HFFc6 (cell line): ENCODE measurements at regions not wholly inside any gene's neighbourhood (a gene's known extent, or its start where the extent isn't known, plus 50 kb on each side); places are given as distances from the start of the nearest gene placed in this dataset.

Experiments used
- DNase-seq: peaks from one replicate; pipeline ENCODE4 v3.0.0-alpha.2; 2018
- H3K27ac Mint-ChIP-seq: 2 replicates; pipeline ENCODE4 v1.8.0; 2020; ENCODE audit warnings: mild to moderate bottlenecking, mixed read lengths
- H3K27me3 Mint-ChIP-seq: 2 replicates; pipeline ENCODE4 v1.8.0; 2021; ENCODE audit warnings: mild to moderate bottlenecking, moderate library complexity, mixed read lengths; ENCODE audit not compliant: insufficient read depth
- H3K36me3 Mint-ChIP-seq: 2 replicates; pipeline ENCODE4 v1.8.0; 2021; ENCODE audit warnings: low read depth, mixed read lengths
- H3K4me1 Mint-ChIP-seq: 2 replicates; pipeline ENCODE4 v1.8.0; 2020; ENCODE audit warnings: low read depth, mixed read lengths
- H3K4me3 Mint-ChIP-seq: 2 replicates; pipeline ENCODE4 v1.8.0; 2020; ENCODE audit warnings: mild to moderate bottlenecking, moderate library complexity, mixed read lengths
- H3K9me3 Mint-ChIP-seq: 2 replicates; pipeline ENCODE4 v1.8.0; 2020; ENCODE audit warnings: mild to moderate bottlenecking, mixed read lengths
- TF ChIP-seq, protein P1 (sequence below): fragments of 200-600 bp; sonication (generic); IDR thresholded peaks from 2 replicates; pipeline ENCODE4 v1.5.0; 2021; ENCODE audit warnings: antibody characterized with exemption, mild to moderate bottlenecking

DNA sequence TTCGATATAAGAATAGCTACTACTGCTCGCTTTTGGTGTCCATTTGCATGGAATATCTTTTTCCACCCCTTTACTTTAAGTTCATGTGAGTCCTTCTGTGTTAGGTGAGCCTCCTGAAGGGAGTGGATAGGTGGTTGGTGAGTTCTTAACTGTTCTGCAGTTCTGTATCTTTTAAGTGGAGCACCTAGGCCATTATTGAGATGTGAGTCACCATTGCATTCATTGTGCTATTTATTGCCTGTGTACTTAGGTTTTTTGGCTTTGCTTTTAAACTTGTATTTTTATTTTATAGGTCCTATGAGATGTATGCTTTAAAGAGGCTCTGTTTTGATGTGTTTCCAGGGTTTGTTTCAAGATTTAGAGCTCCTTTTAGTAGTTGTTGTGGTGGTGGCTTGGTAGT, 1430.8 kb downstream of the REEP3 start:
- H3K27me3 Mint-ChIP-seq, result no peaks in the 10 kb centered on the region
- no peaks in the 10 kb centered on the region for H3K4me1 Mint-ChIP-seq
- 0 out of 2 replicates have a peak, but pooled peaks cover 5% of the 10 kb centered on the region for H3K36me3 Mint-ChIP-seq
- TF ChIP-seq, protein P1, sequence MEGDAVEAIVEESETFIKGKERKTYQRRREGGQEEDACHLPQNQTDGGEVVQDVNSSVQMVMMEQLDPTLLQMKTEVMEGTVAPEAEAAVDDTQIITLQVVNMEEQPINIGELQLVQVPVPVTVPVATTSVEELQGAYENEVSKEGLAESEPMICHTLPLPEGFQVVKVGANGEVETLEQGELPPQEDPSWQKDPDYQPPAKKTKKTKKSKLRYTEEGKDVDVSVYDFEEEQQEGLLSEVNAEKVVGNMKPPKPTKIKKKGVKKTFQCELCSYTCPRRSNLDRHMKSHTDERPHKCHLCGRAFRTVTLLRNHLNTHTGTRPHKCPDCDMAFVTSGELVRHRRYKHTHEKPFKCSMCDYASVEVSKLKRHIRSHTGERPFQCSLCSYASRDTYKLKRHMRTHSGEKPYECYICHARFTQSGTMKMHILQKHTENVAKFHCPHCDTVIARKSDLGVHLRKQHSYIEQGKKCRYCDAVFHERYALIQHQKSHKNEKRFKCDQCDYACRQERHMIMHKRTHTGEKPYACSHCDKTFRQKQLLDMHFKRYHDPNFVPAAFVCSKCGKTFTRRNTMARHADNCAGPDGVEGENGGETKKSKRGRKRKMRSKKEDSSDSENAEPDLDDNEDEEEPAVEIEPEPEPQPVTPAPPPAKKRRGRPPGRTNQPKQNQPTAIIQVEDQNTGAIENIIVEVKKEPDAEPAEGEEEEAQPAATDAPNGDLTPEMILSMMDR, result no peak
- DNase-seq, result no peak
- H3K27ac Mint-ChIP-seq, result no peak overlapping the region
- peaks cover 82% of the 10 kb centered on the region for H3K9me3 Mint-ChIP-seq
- H3K4me3 Mint-ChIP-seq, result no peak overlapping the region

DNA sequence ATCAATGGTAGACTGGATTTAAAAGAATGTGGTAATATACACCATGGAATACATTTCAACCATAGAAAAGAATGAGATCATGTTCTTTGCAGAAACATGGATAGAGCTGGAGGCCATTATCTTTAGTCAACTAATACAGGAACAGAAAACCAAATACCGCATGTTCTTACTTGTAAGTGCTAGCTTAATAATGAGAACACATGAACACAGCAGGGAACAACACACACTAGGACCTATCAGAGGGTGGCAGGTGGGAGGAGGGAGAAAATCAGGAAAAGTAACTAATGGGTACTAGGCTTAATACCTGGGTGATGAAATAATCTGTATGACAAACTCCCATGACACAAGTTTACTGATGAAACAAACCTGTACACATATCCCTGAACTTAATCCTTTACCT, 1435.2 kb downstream of the REEP3 start:
- no peak overlapping the region for H3K27ac Mint-ChIP-seq

DNA sequence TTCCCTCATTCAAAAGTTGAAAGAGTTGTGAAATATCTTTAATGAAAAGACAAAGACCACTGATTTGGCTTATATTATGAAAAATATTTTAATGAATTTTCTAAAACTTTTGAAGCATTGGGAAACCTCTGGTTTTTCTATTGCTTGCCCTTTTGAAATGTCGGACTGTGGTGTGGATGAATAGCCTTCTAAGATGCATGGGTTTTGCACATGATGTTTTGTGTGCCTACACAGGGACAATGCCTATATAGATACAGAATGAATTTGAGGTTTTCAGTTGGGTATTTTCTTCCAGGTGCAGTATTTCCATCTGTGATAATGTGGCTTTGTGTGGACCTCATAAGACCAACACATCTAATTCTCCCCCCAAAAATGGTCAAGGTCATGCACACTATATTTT, 1437.9 kb downstream of the REEP3 start:
- peaks cover 42% of the 10 kb centered on the region for H3K9me3 Mint-ChIP-seq
- no peaks in the 10 kb centered on the region for H3K27me3 Mint-ChIP-seq
- H3K36me3 Mint-ChIP-seq, result 0 out of 2 replicates have a peak, but pooled peaks cover 5% of the 10 kb centered on the region
- no peak overlapping the region for H3K27ac Mint-ChIP-seq
- DNase-seq, result no peak
- no peak overlapping the region for H3K4me3 Mint-ChIP-seq
- TF ChIP-seq, protein P1, result no peak
- no peaks in the 10 kb centered on the region for H3K4me1 Mint-ChIP-seq

More for the DNA sequence above, 1435.2 kb downstream of the REEP3 start:
- H3K4me3 Mint-ChIP-seq, result no peak overlapping the region
- TF ChIP-seq, protein P1, result no peak
- DNase-seq, result no peak
- H3K36me3 Mint-ChIP-seq, result 0 out of 2 replicates have a peak, but pooled peaks cover 5% of the 10 kb centered on the region
- H3K9me3 Mint-ChIP-seq, result peaks cover 61% of the 10 kb centered on the region
- no peaks in the 10 kb centered on the region for H3K4me1 Mint-ChIP-seq
- no peaks in the 10 kb centered on the region for H3K27me3 Mint-ChIP-seq

DNA sequence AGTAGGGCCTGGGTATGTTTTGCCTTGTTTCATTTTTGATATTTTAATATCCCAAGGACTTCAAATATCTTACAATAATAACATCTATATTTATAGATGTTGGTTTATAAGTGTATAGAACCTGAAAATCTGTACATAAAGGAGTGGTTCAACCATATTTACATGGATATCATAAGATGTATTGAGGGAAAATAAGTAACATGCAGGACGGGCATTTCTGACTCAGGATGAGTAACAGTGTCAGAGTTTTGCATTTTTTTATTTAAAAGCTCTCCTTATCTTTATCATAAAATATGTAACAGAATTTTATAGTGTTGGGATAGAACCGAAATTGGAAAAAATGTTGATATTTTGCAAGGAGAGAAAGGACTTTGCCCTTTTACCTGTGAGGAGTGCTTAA, 1438.7 kb downstream of the REEP3 start:
- TF ChIP-seq, protein P1, result no peak
- H3K9me3 Mint-ChIP-seq, result peaks cover 42% of the 10 kb centered on the region

DNA sequence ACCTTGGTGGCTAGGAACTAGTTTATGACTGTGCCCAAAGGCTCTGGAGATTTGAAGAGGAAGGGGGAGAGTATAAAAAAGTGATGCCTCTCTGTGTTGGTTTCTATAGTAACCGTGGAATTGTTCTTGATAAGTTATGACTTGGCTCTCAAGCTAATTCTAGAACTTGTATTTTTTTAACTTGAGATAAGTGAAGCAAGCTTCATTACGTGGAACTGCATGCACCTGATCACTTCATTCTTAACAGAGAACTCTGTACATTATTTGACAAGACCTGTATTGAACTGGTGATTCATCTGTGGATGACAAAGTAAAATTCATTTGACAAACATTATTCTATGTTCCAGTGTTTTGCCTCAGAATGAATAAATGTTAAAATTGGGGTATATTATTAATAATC, 1452.2 kb downstream of the REEP3 start:
- Mint-ChIP-seq H3K4me1 (no peaks in the 10 kb centered on the region), H3K36me3 (no peaks in the 10 kb centered on the region), H3K27me3 (no peaks in the 10 kb centered on the region), H3K4me3 (no peak overlapping the region), H3K27ac (no peak overlapping the region), H3K9me3 (no peaks in the 10 kb centered on the region; the same call in 1 of the 2 replicates)
- TF ChIP-seq, protein P1, result no peak
- DNase-seq, result no peak

More for the DNA sequence above, 1438.7 kb downstream of the REEP3 start:
- Mint-ChIP-seq H3K27me3 (no peaks in the 10 kb centered on the region), H3K4me3 (no peak overlapping the region), H3K4me1 (no peaks in the 10 kb centered on the region), H3K36me3 (no peaks in the 10 kb centered on the region), H3K27ac (no peak overlapping the region)
- DNase-seq, result no peak

DNA sequence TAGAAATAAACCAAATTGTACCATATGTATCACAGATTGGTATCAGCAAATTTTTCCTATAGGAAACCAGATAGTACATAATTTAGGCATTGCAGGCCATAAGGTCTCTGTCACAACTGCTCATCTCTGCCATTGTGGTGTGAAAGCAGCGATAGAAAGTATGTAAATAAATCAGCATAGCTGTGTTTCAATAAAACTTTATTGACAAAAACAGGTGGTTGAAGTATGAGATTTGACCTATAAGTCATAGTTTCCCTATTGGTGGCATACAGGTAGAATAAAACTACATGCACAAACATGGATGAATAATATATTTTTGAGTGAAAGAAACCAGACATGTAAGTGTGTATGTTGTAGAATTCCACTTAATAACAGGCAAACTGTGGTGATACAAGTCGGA, 1454.9 kb downstream of the REEP3 start:
- H3K36me3 Mint-ChIP-seq, result no peaks in the 10 kb centered on the region
- no peaks in the 10 kb centered on the region for H3K27me3 Mint-ChIP-seq
- no peaks in the 10 kb centered on the region for H3K4me1 Mint-ChIP-seq
- no peak overlapping the region for H3K4me3 Mint-ChIP-seq
- no peak for DNase-seq
- TF ChIP-seq, protein P1, result no peak
- no peak overlapping the region for H3K27ac Mint-ChIP-seq
- peaks cover 10% of the 10 kb centered on the region for H3K9me3 Mint-ChIP-seq
